ENCODE measurements at regions not wholly inside any gene's neighbourhood (a gene's known extent, or its start where the extent isn't known, plus 50 kb on each side); places are given as distances from the start of the nearest gene placed in this dataset.
"Not testable (repeated sequence)": the region's sequence is repeated elsewhere in the genome, so short reads cannot be mapped to it uniquely, and the experiment has no call there.

GRCh38 chr4:9110700-9111099 lies 59.5 kb upstream of the FAM90A26 start:
- not testable (repeated sequence) for DNase-seq; H3K4me3 Mint-ChIP-seq (ENCODE audit: unreplicated experiment); H3K27me3 Mint-ChIP-seq (ENCODE audit: unreplicated experiment); H3K27ac Mint-ChIP-seq (ENCODE audit: unreplicated experiment); H3K9me3 Mint-ChIP-seq (ENCODE audit: unreplicated experiment); H3K36me3 Mint-ChIP-seq (ENCODE audit: unreplicated experiment); H3K4me1 Mint-ChIP-seq (ENCODE audit: low read depth, unreplicated experiment)

- H3K9me3 Mint-ChIP-seq (ENCODE audit: unreplicated experiment); H3K4me3 Mint-ChIP-seq (ENCODE audit: unreplicated experiment); H3K27ac Mint-ChIP-seq (ENCODE audit: unreplicated experiment); DNase-seq; H3K4me1 Mint-ChIP-seq (ENCODE audit: low read depth, unreplicated experiment); H3K36me3 Mint-ChIP-seq (ENCODE audit: unreplicated experiment); H3K27me3 Mint-ChIP-seq (ENCODE audit: unreplicated experiment): not testable (repeated sequence)
- peak; percentile 58 for TF ChIP-seq CTCF (IDR thresholded peaks at IDR 0.05; ENCODE audit: partially characterized antibody, unreplicated experiment)
Observed at GRCh38 chr4:9103148-9103524, 67.1 kb upstream of the FAM90A26 start.

- H3K4me1 Mint-ChIP-seq (ENCODE audit: low read depth, unreplicated experiment); H3K36me3 Mint-ChIP-seq (ENCODE audit: unreplicated experiment); H3K27me3 Mint-ChIP-seq (ENCODE audit: unreplicated experiment); H3K27ac Mint-ChIP-seq (ENCODE audit: unreplicated experiment); H3K4me3 Mint-ChIP-seq (ENCODE audit: unreplicated experiment); DNase-seq; H3K9me3 Mint-ChIP-seq (ENCODE audit: unreplicated experiment): not testable (repeated sequence)
Observed at GRCh38 chr4:9102471-9103147, 67.6 kb upstream of the FAM90A26 start.

- not testable (repeated sequence) for H3K4me3 Mint-ChIP-seq (ENCODE audit: unreplicated experiment); H3K27me3 Mint-ChIP-seq (ENCODE audit: unreplicated experiment); DNase-seq; H3K27ac Mint-ChIP-seq (ENCODE audit: unreplicated experiment); H3K4me1 Mint-ChIP-seq (ENCODE audit: low read depth, unreplicated experiment); H3K9me3 Mint-ChIP-seq (ENCODE audit: unreplicated experiment)
- peaks cover 36% of the 10 kb centered on the region for H3K36me3 Mint-ChIP-seq (ENCODE audit: unreplicated experiment)
Observed at GRCh38 chr4:9096330-9096729, 73.9 kb upstream of the FAM90A26 start.

- not testable (repeated sequence) for H3K4me3 Mint-ChIP-seq (ENCODE audit: unreplicated experiment); H3K36me3 Mint-ChIP-seq (ENCODE audit: unreplicated experiment)
Observed at GRCh38 chr4:9078796-9079195, 91.4 kb upstream of the FAM90A26 start.

GRCh38 chr4:9076974-9077373 lies 93.2 kb upstream of the FAM90A26 start:
- H3K4me1 Mint-ChIP-seq (ENCODE audit: low read depth, unreplicated experiment); DNase-seq; H3K27me3 Mint-ChIP-seq (ENCODE audit: unreplicated experiment); H3K9me3 Mint-ChIP-seq (ENCODE audit: unreplicated experiment); H3K36me3 Mint-ChIP-seq (ENCODE audit: unreplicated experiment); H3K4me3 Mint-ChIP-seq (ENCODE audit: unreplicated experiment); H3K27ac Mint-ChIP-seq (ENCODE audit: unreplicated experiment): not testable (repeated sequence)

More at GRCh38 chr4:9078796-9079195, 91.4 kb upstream of the FAM90A26 start:
- not testable (repeated sequence) for DNase-seq; H3K9me3 Mint-ChIP-seq (ENCODE audit: unreplicated experiment); H3K27me3 Mint-ChIP-seq (ENCODE audit: unreplicated experiment); H3K27ac Mint-ChIP-seq (ENCODE audit: unreplicated experiment); H3K4me1 Mint-ChIP-seq (ENCODE audit: low read depth, unreplicated experiment)

GRCh38 chr4:9076486-9076885 lies 93.7 kb upstream of the FAM90A26 start:
- not testable (repeated sequence) for H3K27ac Mint-ChIP-seq (ENCODE audit: unreplicated experiment); H3K4me3 Mint-ChIP-seq (ENCODE audit: unreplicated experiment); H3K27me3 Mint-ChIP-seq (ENCODE audit: unreplicated experiment)

GRCh38 chr4:9073371-9073770 lies 96.8 kb upstream of the FAM90A26 start:
- DNase-seq; H3K4me3 Mint-ChIP-seq (ENCODE audit: unreplicated experiment); H3K36me3 Mint-ChIP-seq (ENCODE audit: unreplicated experiment); H3K4me1 Mint-ChIP-seq (ENCODE audit: low read depth, unreplicated experiment); H3K9me3 Mint-ChIP-seq (ENCODE audit: unreplicated experiment); H3K27ac Mint-ChIP-seq (ENCODE audit: unreplicated experiment); H3K27me3 Mint-ChIP-seq (ENCODE audit: unreplicated experiment): not testable (repeated sequence)

More at GRCh38 chr4:9076486-9076885, 93.7 kb upstream of the FAM90A26 start:
- DNase-seq; H3K36me3 Mint-ChIP-seq (ENCODE audit: unreplicated experiment); H3K4me1 Mint-ChIP-seq (ENCODE audit: low read depth, unreplicated experiment); H3K9me3 Mint-ChIP-seq (ENCODE audit: unreplicated experiment): not testable (repeated sequence)

GRCh38 chr4:9072521-9073220 lies 97.5 kb upstream of the FAM90A26 start:
- not testable (repeated sequence) for H3K27me3 Mint-ChIP-seq (ENCODE audit: unreplicated experiment); H3K27ac Mint-ChIP-seq (ENCODE audit: unreplicated experiment)

GRCh38 chr4:9067923-9068322 lies 102.3 kb upstream of the FAM90A26 start:
- H3K9me3 Mint-ChIP-seq (ENCODE audit: unreplicated experiment) = peaks cover 12% of the 10 kb centered on the region
- peaks cover 19% of the 10 kb centered on the region for H3K36me3 Mint-ChIP-seq (ENCODE audit: unreplicated experiment)
- not testable (repeated sequence) for H3K27ac Mint-ChIP-seq (ENCODE audit: unreplicated experiment); DNase-seq; H3K4me1 Mint-ChIP-seq (ENCODE audit: low read depth, unreplicated experiment); H3K27me3 Mint-ChIP-seq (ENCODE audit: unreplicated experiment); H3K4me3 Mint-ChIP-seq (ENCODE audit: unreplicated experiment)

More at GRCh38 chr4:9072521-9073220, 97.5 kb upstream of the FAM90A26 start:
- H3K36me3 Mint-ChIP-seq (ENCODE audit: unreplicated experiment); H3K4me3 Mint-ChIP-seq (ENCODE audit: unreplicated experiment); H3K9me3 Mint-ChIP-seq (ENCODE audit: unreplicated experiment); DNase-seq; H3K4me1 Mint-ChIP-seq (ENCODE audit: low read depth, unreplicated experiment): not testable (repeated sequence)

GRCh38 chr4:9063612-9064011 lies 106.6 kb upstream of the FAM90A26 start:
- H3K27ac Mint-ChIP-seq (ENCODE audit: unreplicated experiment); H3K27me3 Mint-ChIP-seq (ENCODE audit: unreplicated experiment); H3K9me3 Mint-ChIP-seq (ENCODE audit: unreplicated experiment); H3K4me3 Mint-ChIP-seq (ENCODE audit: unreplicated experiment); H3K4me1 Mint-ChIP-seq (ENCODE audit: low read depth, unreplicated experiment); DNase-seq: not testable (repeated sequence)
- H3K36me3 Mint-ChIP-seq (ENCODE audit: unreplicated experiment) = peaks cover 19% of the 10 kb centered on the region
